CD14-positive monocyte (primary cell): ENCODE measurements at regions not wholly inside any gene's neighbourhood (a gene's known extent, or its start where the extent isn't known, plus 50 kb on each side); places are given as distances from the start of the nearest gene placed in this dataset.

ENCODE experiments used
- DNase-seq, 3 donors: peaks; one replicate each; pipeline ENCODE4 v3.0.0-alpha.2; 2011 to 2022
- H2AFZ ChIP-seq: 2 replicates; pipeline ENCODE4 v1.6.0; 2012; ENCODE audit warnings: mild to moderate bottlenecking, low read depth, low read length, inconsistent platforms; ENCODE audit not compliant: insufficient read depth, poor library complexity, severe bottlenecking
- H3K27ac ChIP-seq, 2 donors: 1 replicate in 1 of 2; 2 replicates in 1 of 2; pipeline ENCODE4 v1.5.1; 2012 to 2013; ENCODE audit warnings: low read length in 2 of 2, control low read depth in 1 of 2, inconsistent platforms in 1 of 2, low read depth in 1 of 2, mild to moderate bottlenecking in 1 of 2
- H3K27me3 ChIP-seq, 2 donors: one replicate each; pipeline versions ENCODE4 v1.6.0 to v1.6.1; 2011 to 2013; ENCODE audit warnings: low read length in 2 of 2; ENCODE audit not compliant: control insufficient read depth in 2 of 2, insufficient read depth in 2 of 2
- H3K36me3 ChIP-seq, 2 donors: replicated peaks in 1 of 2; 1 replicate in 1 of 2; 2 replicates in 1 of 2; pipeline versions ENCODE4 v1.5.1 to v1.6.1; 2012 to 2013; ENCODE audit warnings: low read length in 2 of 2, control low read depth in 1 of 2, inconsistent platforms in 1 of 2, mild to moderate bottlenecking in 1 of 2; ENCODE audit not compliant: insufficient read depth in 2 of 2, control insufficient read depth in 1 of 2
- H3K4me1 ChIP-seq, 2 donors: 1 replicate in 1 of 2; 2 replicates in 1 of 2; pipeline versions ENCODE4 v1.5.1 to v1.6.1; 2012 to 2013; ENCODE audit warnings: low read length in 2 of 2, control low read depth in 1 of 2, inconsistent platforms in 1 of 2, mild to moderate bottlenecking in 1 of 2, moderate library complexity in 1 of 2; ENCODE audit not compliant: insufficient read depth in 2 of 2, control insufficient read depth in 1 of 2
- H3K4me2 ChIP-seq: replicated peaks from 2 replicates; pipeline ENCODE3; 2012; ENCODE audit warnings: low read length, moderate library complexity, mild to moderate bottlenecking; ENCODE audit not compliant: poor library complexity, severe bottlenecking; ENCODE audit errors: extremely low read depth
- H3K4me3 ChIP-seq, 3 experiments: fragments of 200-600 bp in 1 of 3; sonication (generic) in 1 of 3; replicated peaks in 1 of 3; 1 replicate in 2 of 3; 2 replicates in 1 of 3; pipeline ENCODE4 v1.5.1; 2011 to 2013; ENCODE audit warnings: low read length in 3 of 3, mild to moderate bottlenecking in 3 of 3, control low read depth in 2 of 3, low read depth in 2 of 3, inconsistent platforms in 1 of 3, moderate library complexity in 1 of 3
- H3K79me2 ChIP-seq: 2 replicates; pipeline ENCODE4 v1.6.0; 2012; ENCODE audit warnings: mild to moderate bottlenecking, control low read depth, inconsistent platforms, low read length, moderate library complexity; ENCODE audit not compliant: insufficient read depth
- H3K9ac ChIP-seq: 2 replicates; pipeline ENCODE4 v1.6.0; 2017; ENCODE audit warnings: low read length, mild to moderate bottlenecking; ENCODE audit not compliant: insufficient read depth, poor library complexity, severe bottlenecking
- H3K9me3 ChIP-seq, 2 donors: replicated peaks in 1 of 2; 1 replicate in 1 of 2; 2 replicates in 1 of 2; pipeline versions ENCODE4 v1.5.1 to v1.6.1; 2012 to 2013; ENCODE audit warnings: low read length in 2 of 2, control low read depth in 1 of 2; ENCODE audit not compliant: control insufficient read depth in 1 of 2, insufficient read depth in 1 of 2
- H4K20me1 ChIP-seq: 2 replicates; pipeline ENCODE4 v1.6.0; 2012; ENCODE audit warnings: mild to moderate bottlenecking, low read length, control low read depth, moderate library complexity; ENCODE audit not compliant: insufficient read depth
- H3K27ac Mint-ChIP-seq, 7 donors: one replicate each; pipeline ENCODE4 v1.8.0; 2020; ENCODE audit warnings: mild to moderate bottlenecking in 7 of 7, mixed read lengths in 7 of 7, moderate library complexity in 6 of 7, inconsistent platforms in 2 of 7
- H3K27me3 Mint-ChIP-seq, 3 donors: one replicate each; pipeline ENCODE4 v1.8.0; 2021 to 2022; ENCODE audit warnings: low read depth in 3 of 3, mild to moderate bottlenecking in 3 of 3, mixed read lengths in 3 of 3, moderate library complexity in 3 of 3, inconsistent platforms in 1 of 3
- H3K36me3 Mint-ChIP-seq, 2 donors: one replicate each; pipeline ENCODE4 v1.8.0; 2020; ENCODE audit warnings: mixed read lengths in 2 of 2, inconsistent platforms in 1 of 2, mild to moderate bottlenecking in 1 of 2
- H3K4me1 Mint-ChIP-seq: one replicate; pipeline ENCODE4 v1.8.0; 2020; ENCODE audit warnings: mild to moderate bottlenecking, mixed read lengths
- H3K4me3 Mint-ChIP-seq, 2 donors: one replicate each; pipeline ENCODE4 v1.8.0; 2020; ENCODE audit warnings: mild to moderate bottlenecking in 2 of 2, mixed read lengths in 2 of 2, moderate library complexity in 1 of 2
- H3K9me3 Mint-ChIP-seq, 7 donors: one replicate each; pipeline ENCODE4 v1.8.0; 2020 to 2022; ENCODE audit warnings: mixed read lengths in 7 of 7, mild to moderate bottlenecking in 6 of 7, moderate library complexity in 6 of 7, inconsistent platforms in 2 of 7
- WGBS: methylation state at CpG from one replicate; pipeline ENCODE4 v1.1.5; 2013; ENCODE audit warnings: missing lambda C conversion rate; ENCODE audit not compliant: insufficient coverage; 5-methylcytosine and 5-hydroxymethylcytosine counted together
- intact Hi-C, 2 donors: fragments of 100-400 bp; cut with micrococcal nuclease; formaldehyde crosslinking; loops; one replicate each; pipeline versions ENCODE4 v1.15.0 to v1.15.1; 2023
- TF ChIP-seq, protein P1 (sequence below): fragments of 200-600 bp; IDR thresholded peaks from one replicate; pipeline ENCODE4 v1.8.0; 2022; ENCODE audit warnings: antibody characterized with exemption, mild to moderate bottlenecking

DNA sequence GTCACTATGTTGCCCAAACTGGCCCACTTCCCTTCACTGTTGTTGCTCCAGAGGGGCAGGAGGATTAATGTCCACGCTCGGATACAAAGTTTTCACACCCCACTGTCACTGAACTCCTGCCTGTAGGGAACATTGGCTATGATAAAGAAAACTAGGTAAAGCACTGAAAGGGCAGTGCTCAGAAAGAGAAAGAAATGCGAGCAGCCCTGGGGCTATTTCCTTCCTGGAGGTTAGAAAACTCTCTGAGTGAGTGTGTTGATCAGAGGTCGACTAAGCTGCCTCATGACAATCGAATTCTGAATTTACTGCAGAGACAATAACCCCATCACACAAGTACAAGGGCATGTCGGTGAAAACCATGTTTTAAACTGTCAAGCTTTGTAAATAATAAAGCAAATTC lies 227.2 kb upstream of the PITRM1 start:
- H3K36me3 Mint-ChIP-seq, result no peaks in the 10 kb centered on the region
- H3K36me3 ChIP-seq, result no peaks in the 10 kb centered on the region
- no peak overlapping the region for H3K4me3 ChIP-seq
- H3K9ac ChIP-seq, result no peak overlapping the region
- H3K27ac ChIP-seq, result no peak overlapping the region
- intact Hi-C loops, result no loop called here
- H4K20me1 ChIP-seq, result no peaks in the 10 kb centered on the region
- peaks cover 0 to 4% (median under 1%) of the 10 kb centered on the region in 7 donors for H3K9me3 Mint-ChIP-seq
- no peak overlapping the region for H3K4me3 Mint-ChIP-seq
- H3K4me2 ChIP-seq, result no peak overlapping the region
- H2AFZ ChIP-seq, result no peak overlapping the region
- no peaks in the 10 kb centered on the region for H3K79me2 ChIP-seq
- H3K4me1 ChIP-seq, result no peaks in the 10 kb centered on the region
- H3K27me3 ChIP-seq, result no peaks in the 10 kb centered on the region
- peaks cover 0 to 2% of the 10 kb centered on the region in 2 donors for H3K9me3 ChIP-seq
- no peak for DNase-seq
- peaks cover 4 to 5% (median 4%) of the 10 kb centered on the region in 3 donors for H3K27me3 Mint-ChIP-seq
- TF ChIP-seq, protein P1, sequence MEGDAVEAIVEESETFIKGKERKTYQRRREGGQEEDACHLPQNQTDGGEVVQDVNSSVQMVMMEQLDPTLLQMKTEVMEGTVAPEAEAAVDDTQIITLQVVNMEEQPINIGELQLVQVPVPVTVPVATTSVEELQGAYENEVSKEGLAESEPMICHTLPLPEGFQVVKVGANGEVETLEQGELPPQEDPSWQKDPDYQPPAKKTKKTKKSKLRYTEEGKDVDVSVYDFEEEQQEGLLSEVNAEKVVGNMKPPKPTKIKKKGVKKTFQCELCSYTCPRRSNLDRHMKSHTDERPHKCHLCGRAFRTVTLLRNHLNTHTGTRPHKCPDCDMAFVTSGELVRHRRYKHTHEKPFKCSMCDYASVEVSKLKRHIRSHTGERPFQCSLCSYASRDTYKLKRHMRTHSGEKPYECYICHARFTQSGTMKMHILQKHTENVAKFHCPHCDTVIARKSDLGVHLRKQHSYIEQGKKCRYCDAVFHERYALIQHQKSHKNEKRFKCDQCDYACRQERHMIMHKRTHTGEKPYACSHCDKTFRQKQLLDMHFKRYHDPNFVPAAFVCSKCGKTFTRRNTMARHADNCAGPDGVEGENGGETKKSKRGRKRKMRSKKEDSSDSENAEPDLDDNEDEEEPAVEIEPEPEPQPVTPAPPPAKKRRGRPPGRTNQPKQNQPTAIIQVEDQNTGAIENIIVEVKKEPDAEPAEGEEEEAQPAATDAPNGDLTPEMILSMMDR, result no peak
- H3K4me1 Mint-ChIP-seq, result no peaks in the 10 kb centered on the region
- WGBS, result no CpG with 5 or more reads among the region's 6 CpGs
- H3K27ac Mint-ChIP-seq, result no peak overlapping the region

DNA sequence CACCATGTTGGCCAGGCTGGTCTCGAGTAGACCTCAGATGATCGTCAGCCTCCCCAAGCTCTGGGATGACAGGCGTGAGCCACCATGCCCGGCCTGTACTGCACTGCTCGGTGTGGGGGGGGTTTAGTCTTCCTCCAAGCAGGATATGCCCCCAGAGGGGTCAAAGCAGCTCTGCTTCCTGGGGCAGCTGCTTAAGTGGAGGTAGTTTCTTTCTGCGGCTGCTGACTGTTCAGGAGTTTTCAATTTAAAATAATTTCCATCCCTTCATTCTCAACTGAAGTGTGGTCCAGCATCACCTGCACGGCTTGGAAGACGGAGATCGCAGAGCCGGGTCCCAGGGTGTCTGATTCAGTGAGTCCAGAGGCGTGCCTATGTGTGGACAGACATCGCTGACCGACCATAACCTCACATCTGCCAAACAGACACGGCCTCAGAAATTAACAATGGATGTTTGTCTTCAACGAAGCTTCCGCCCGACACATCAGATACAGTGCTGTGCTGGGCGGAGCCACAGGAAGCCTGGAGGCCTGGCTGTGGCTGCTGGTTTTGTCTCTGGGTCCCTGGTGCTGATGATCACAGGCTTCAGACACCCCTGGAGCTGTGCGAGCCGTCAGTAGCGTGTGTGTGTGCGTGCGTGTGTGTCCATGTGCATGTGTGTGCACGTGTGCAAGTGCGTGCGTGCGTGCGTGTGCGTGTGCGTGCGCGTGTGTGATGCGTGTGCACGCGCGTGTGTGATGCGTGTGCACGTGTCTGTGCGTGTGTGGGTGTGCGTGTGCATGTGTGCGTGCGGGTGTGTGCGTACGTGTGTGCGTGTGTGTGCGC lies 226.5 kb upstream of the PITRM1 start:
- no peaks in the 10 kb centered on the region for H3K36me3 ChIP-seq
- H3K27me3 Mint-ChIP-seq, result peaks cover 4 to 5% (median 4%) of the 10 kb centered on the region in 3 donors
- H3K4me2 ChIP-seq, result no peak overlapping the region
- WGBS, result 95% methylated on average over 40 of the region's 46 CpGs
- intact Hi-C loops, result no loop called here
- no peaks in the 10 kb centered on the region for H3K27me3 ChIP-seq
- peaks cover 0 to 4% of the 10 kb centered on the region in 2 donors for H3K9me3 ChIP-seq
- H3K9me3 Mint-ChIP-seq, result peaks cover 2 to 8% (median 3%) of the 10 kb centered on the region in 7 donors
- no peaks in the 10 kb centered on the region for H3K4me1 ChIP-seq
- TF ChIP-seq, protein P1, result no peak
- H2AFZ ChIP-seq, result no peak overlapping the region
- H3K79me2 ChIP-seq, result no peaks in the 10 kb centered on the region
- no peak overlapping the region for H3K4me3 Mint-ChIP-seq
- H3K27ac ChIP-seq, result no peak overlapping the region
- no peaks in the 10 kb centered on the region for H4K20me1 ChIP-seq
- no peak overlapping the region for H3K27ac Mint-ChIP-seq
- no peak overlapping the region for H3K9ac ChIP-seq
- H3K4me1 Mint-ChIP-seq, result no peaks in the 10 kb centered on the region
- no peak for DNase-seq
- no peaks in the 10 kb centered on the region for H3K36me3 Mint-ChIP-seq
- H3K4me3 ChIP-seq, result no peak overlapping the region
